WTC11 (cell line): ENCODE measurements at regions not wholly inside any gene's neighbourhood (a gene's known extent, or its start where the extent isn't known, plus 50 kb on each side); places are given as distances from the start of the nearest gene placed in this dataset.

Source experiments
- ATAC-seq: fragments of 200-7000 bp; cut with Tn5 transposase; 2 replicates; pipeline ENCODE4 v1.10.0; 2021; ENCODE audit warnings: mild to moderate bottlenecking, moderate library complexity
- CTCF ChIA-PET: fragments of 300-600 bp; sonication (Branson Sonifier 250); formaldehyde crosslinking; loops from one replicate; lab custom pipeline; 2021; ENCODE audit warnings: antibody characterized with exemption; lab: Charles Lee
- POLR2A ChIA-PET: fragments of 350-600 bp; sonication (Branson Sonifier 250); formaldehyde crosslinking; loops from one replicate; lab custom pipeline; 2021; ENCODE audit warnings: antibody characterized with exemption; lab: Charles Lee
- DNase-seq: peaks from one replicate; pipeline ENCODE4 v3.0.0; 2021; ENCODE audit warnings: low spot score
- H3K27ac Mint-ChIP-seq: 2 replicates; pipeline ENCODE4 v1.8.0; 2021; ENCODE audit warnings: mixed read lengths
- H3K27me3 Mint-ChIP-seq: 2 replicates; pipeline ENCODE4 v1.8.0; 2021; ENCODE audit warnings: low read depth, mild to moderate bottlenecking, moderate library complexity, mixed read lengths
- H3K36me3 Mint-ChIP-seq: 2 replicates; pipeline ENCODE4 v1.8.0; 2021; ENCODE audit warnings: mixed read lengths
- H3K4me1 Mint-ChIP-seq: 2 replicates; pipeline ENCODE4 v1.8.0; 2022; ENCODE audit warnings: mixed read lengths
- H3K4me3 Mint-ChIP-seq: 2 replicates; pipeline ENCODE4 v1.8.0; 2021; ENCODE audit warnings: mild to moderate bottlenecking, moderate library complexity, mixed read lengths
- H3K9me3 Mint-ChIP-seq: 2 replicates; pipeline ENCODE4 v1.8.0; 2021; ENCODE audit warnings: mixed read lengths
- AFF4 ChIP-seq: sonication (generic); formaldehyde crosslinking; IDR thresholded peaks from 2 replicates; pipeline ENCODE4 v1.8.1; 2023; ENCODE audit warnings: mild to moderate bottlenecking, missing genetic modification reagents, borderline replicate concordance
- AR ChIP-seq: fragments of 250-450 bp; sonication (Bioruptor Pico); IDR thresholded peaks from 2 replicates; pipeline ENCODE4 v1.9.0; 2021; ENCODE audit warnings: mild to moderate bottlenecking
- ATF3 ChIP-seq: sonication (generic); formaldehyde crosslinking; conservative IDR thresholded peaks from 2 replicates; pipeline ENCODE4 v1.8.1; 2022; ENCODE audit warnings: mild to moderate bottlenecking, missing genetic modification reagents
- ATF6 ChIP-seq: sonication (generic); formaldehyde crosslinking; IDR thresholded peaks from 2 replicates; pipeline ENCODE4 v1.8.1; 2023; ENCODE audit warnings: mild to moderate bottlenecking, missing genetic modification reagents
- CREM ChIP-seq: sonication (generic); formaldehyde crosslinking; IDR thresholded peaks from 2 replicates; pipeline ENCODE4 v1.8.1; 2022; ENCODE audit warnings: mild to moderate bottlenecking, missing genetic modification reagents, moderate library complexity
- ESRRA ChIP-seq: sonication (generic); formaldehyde crosslinking; IDR thresholded peaks from 2 replicates; pipeline ENCODE4 v1.8.1; 2022; ENCODE audit warnings: mild to moderate bottlenecking, missing genetic modification reagents, borderline replicate concordance
- IRF2 ChIP-seq: sonication (generic); formaldehyde crosslinking; IDR thresholded peaks from 2 replicates; pipeline ENCODE4 v1.8.0; 2022; ENCODE audit warnings: low read depth, missing genetic modification reagents, borderline replicate concordance
- MXD4 ChIP-seq: fragments of 250-450 bp; sonication (Bioruptor Pico); IDR thresholded peaks from 2 replicates; pipeline ENCODE4 v1.8.0; 2021; ENCODE audit warnings: mild to moderate bottlenecking, moderate library complexity, borderline replicate concordance
- MYBL2 ChIP-seq: sonication (generic); formaldehyde crosslinking; IDR thresholded peaks from 2 replicates; pipeline ENCODE4 v1.8.1; 2023; ENCODE audit warnings: mild to moderate bottlenecking, moderate library complexity, missing genetic modification reagents
- PREB ChIP-seq: sonication (generic); formaldehyde crosslinking; IDR thresholded peaks from 2 replicates; pipeline ENCODE4 v1.8.1; 2022; ENCODE audit warnings: mild to moderate bottlenecking, missing genetic modification reagents, moderate library complexity, borderline replicate concordance
- PRRX2 ChIP-seq: fragments of 250-450 bp; sonication (Bioruptor Pico); IDR thresholded peaks from 2 replicates; pipeline ENCODE4 v1.8.0; 2021; ENCODE audit warnings: mild to moderate bottlenecking
- SMAD3 ChIP-seq: sonication (generic); formaldehyde crosslinking; IDR thresholded peaks from 2 replicates; pipeline ENCODE4 v1.8.0; 2022; ENCODE audit warnings: missing genetic modification reagents, mild to moderate bottlenecking, borderline replicate concordance
- STAT6 ChIP-seq: sonication (generic); formaldehyde crosslinking; conservative IDR thresholded peaks from 2 replicates; pipeline ENCODE4 v1.8.1; 2023; ENCODE audit warnings: mild to moderate bottlenecking, low read depth, missing genetic modification reagents, moderate library complexity
- TCF7 ChIP-seq: sonication (generic); formaldehyde crosslinking; IDR thresholded peaks from 2 replicates; pipeline ENCODE4 v1.8.0; 2022; ENCODE audit warnings: mild to moderate bottlenecking, low read depth, missing genetic modification reagents, moderate library complexity
- ZNF121 ChIP-seq: sonication (generic); formaldehyde crosslinking; IDR thresholded peaks from 2 replicates; pipeline ENCODE4 v1.8.0; 2023; ENCODE audit warnings: missing genetic modification reagents
- ZNF512 ChIP-seq: sonication (generic); formaldehyde crosslinking; IDR thresholded peaks from 2 replicates; pipeline ENCODE4 v1.8.1; 2022; ENCODE audit warnings: missing genetic modification reagents, borderline replicate concordance
- ZSCAN18 ChIP-seq: fragments of 250-450 bp; sonication (Bioruptor Pico); IDR thresholded peaks from 2 replicates; pipeline ENCODE4 v2.1.2; 2022; ENCODE audit warnings: mild to moderate bottlenecking, moderate library complexity

GRCh38 chr11:86172894-86173293 is 71.7 kb upstream of the EED start:
- ATAC-seq = no peak
- TF ChIP-seq ESRRA (CRISPR knock-in tag) = no peak
- POLR2A ChIA-PET = interaction anchor here (1.2 kb wide), 1 partner anchor 11 kb away, joined by 5 read pairs; no protein-coding TSS in a partner anchor
- DNase-seq = no peak
- Mint-ChIP-seq H3K4me3 (no peak overlapping the region), H3K36me3 (no peaks in the 10 kb centered on the region), H3K4me1 (no peaks in the 10 kb centered on the region; the same call in 1 of the 2 replicates), H3K27me3 (no peaks in the 10 kb centered on the region), H3K9me3 (no peaks in the 10 kb centered on the region), H3K27ac (no peak overlapping the region)
- CTCF ChIA-PET = no interaction called here

GRCh38 chr11:86171627-86172026 is 72.9 kb upstream of the EED start:
- ChIA-PET CTCF (interaction anchor here (2.0 kb wide), 1 partner anchor 22 kb away, joined by 9 read pairs; no protein-coding TSS in a partner anchor), POLR2A (no interaction called here)
- Mint-ChIP-seq H3K27me3 (no peaks in the 10 kb centered on the region), H3K9me3 (no peaks in the 10 kb centered on the region), H3K36me3 (no peaks in the 10 kb centered on the region), H3K27ac (no peak overlapping the region), H3K4me1 (no peaks in the 10 kb centered on the region; the same call in 1 of the 2 replicates), H3K4me3 (no peak overlapping the region)
- ATAC-seq = no peak; the same call in 1 of the 2 replicates
- DNase-seq = no peak
- TF ChIP-seq CREM (CRISPR knock-in tag) (no peak), AFF4 (no peak), ZSCAN18 (CRISPR knock-in tag) (no peak), ATF6 (CRISPR knock-in tag) (no peak), ATF3 (CRISPR knock-in tag) (no peak), PRRX2 (no peak), IRF2 (CRISPR knock-in tag) (no peak), SMAD3 (CRISPR knock-in tag) (no peak), ZNF121 (CRISPR knock-in tag) (no peak), STAT6 (no peak), MYBL2 (CRISPR knock-in tag) (no peak), MXD4 (CRISPR knock-in tag) (no peak), ZNF512 (CRISPR knock-in tag) (no peak), AR (no peak), TCF7 (CRISPR knock-in tag) (no peak), PREB (CRISPR knock-in tag) (no peak)
